GM12878 (cell line): ENCODE measurements at regions not wholly inside any gene's neighbourhood (a gene's known extent, or its start where the extent isn't known, plus 50 kb on each side); places are given as distances from the start of the nearest gene placed in this dataset.

Source experiments
- ATAC-seq: fragments of 200-7000 bp; cut with Tn5 transposase; 3 replicates; pipeline ENCODE4 v1.9.1; 2020; ENCODE audit warnings: mild to moderate bottlenecking, moderate library complexity
- BruUV-seq: library from RNA; stranded (reverse); fragments of 400-500 nt; replicated peaks from 2 replicates; lab custom pipeline; 2021; lab: Mats Ljungman, UMichigan
- CTCF ChIA-PET: fragments of 300-600 bp; sonication (Branson Sonifier 250); formaldehyde crosslinking; extraction: SDS; loops from one replicate; lab custom pipeline; 2021; ENCODE audit warnings: inconsistent platforms; lab: Yijun Ruan, JAX
- POLR2A ChIA-PET: fragments of 350-600 bp; formaldehyde crosslinking; extraction: SDS; loops from one replicate; lab custom pipeline; 2021; ENCODE audit warnings: inconsistent platforms; lab: Charles Lee
- RAD21 ChIA-PET: fragments of 300-600 bp; sonication (Branson Sonifier 250); formaldehyde crosslinking; loops from one replicate; lab custom pipeline; 2023; ENCODE audit warnings: antibody characterized with exemption; ENCODE audit not compliant: unreplicated experiment; lab: Charles Lee
- SMC1A ChIA-PET: fragments of 300-600 bp; sonication (Branson Sonifier 250); formaldehyde crosslinking; loops from one replicate; lab custom pipeline; 2023; ENCODE audit not compliant: unreplicated experiment, uncharacterized antibody; lab: Charles Lee
- DNase-seq: peaks from one replicate; pipeline ENCODE4 v3.0.0-alpha.2; 2011; ENCODE audit warnings: low read depth, low spot score
- FAIRE-seq: peaks from 3 replicates; lab custom pipeline; 2011; peaks lifted over from hg19 to GRCh38; lab: Jason Lieb, UNC
- H2AFZ ChIP-seq: 2 replicates; pipeline ENCODE4 v1.6.0; 2011; ENCODE audit warnings: low read depth, low read length, control low read depth; ENCODE audit not compliant: control insufficient read depth
- H3K27ac ChIP-seq: 2 replicates; pipeline ENCODE4 v1.5.1; 2011; ENCODE audit warnings: control low read depth; ENCODE audit not compliant: control insufficient read depth, insufficient read depth
- H3K27me3 ChIP-seq, 2 experiments: replicated peaks in 1 of 2; 2 replicates each; pipeline versions ENCODE4 v1.6.0 to v1.6.1; 2011; ENCODE audit warnings: low read length in 1 of 2; ENCODE audit not compliant: control insufficient read depth in 2 of 2, insufficient read depth in 2 of 2
- H3K36me3 ChIP-seq, 2 experiments: 2 replicates each; pipeline ENCODE4 v1.5.1; 2011; ENCODE audit warnings: low read length in 1 of 2; ENCODE audit not compliant: control insufficient read depth in 2 of 2, insufficient read depth in 2 of 2
- H3K4me1 ChIP-seq: 2 replicates; pipeline ENCODE4 v1.6.1; 2011; ENCODE audit warnings: mild to moderate bottlenecking, low read length, moderate library complexity, mixed read lengths; ENCODE audit not compliant: control insufficient read depth, insufficient read depth
- H3K4me2 ChIP-seq: 2 replicates; pipeline ENCODE4 v1.6.0; 2011; ENCODE audit warnings: control low read depth; ENCODE audit not compliant: control insufficient read depth, insufficient read depth
- H3K4me3 ChIP-seq: fragments of 200-600 bp; sonication (generic); 2 replicates; pipeline ENCODE4 v1.5.1; 2016
- H3K79me2 ChIP-seq: 2 replicates; pipeline ENCODE4 v1.6.0; 2011; ENCODE audit warnings: low read length; ENCODE audit not compliant: control insufficient read depth, insufficient read depth
- H3K9ac ChIP-seq: 2 replicates; pipeline ENCODE4 v1.8.0; 2011; ENCODE audit warnings: low read length, control low read depth, mixed read lengths; ENCODE audit not compliant: control insufficient read depth, insufficient read depth
- H3K9me3 ChIP-seq: replicated peaks from 3 replicates; pipeline ENCODE4 v1.5.1; 2011; ENCODE audit warnings: mild to moderate bottlenecking, low read length; ENCODE audit not compliant: control insufficient read depth, insufficient read depth
- H4K20me1 ChIP-seq: 2 replicates; pipeline ENCODE4 v1.6.0; 2011; ENCODE audit not compliant: control insufficient read depth, insufficient read depth
- CEBPZ ChIP-seq: fragments of 150-350 bp; IDR thresholded peaks from 2 replicates; pipeline ENCODE4 v1.6.1; 2016; ENCODE audit warnings: low read depth, low read length
- JUND ChIP-seq: IDR thresholded peaks from 2 replicates; pipeline ENCODE4 v1.6.1; 2012; ENCODE audit warnings: low read depth, mild to moderate bottlenecking, low read length, improper control_type of control experiment, moderate library complexity
- KDM1A ChIP-seq: fragments of 200-600 bp; sonication (generic); IDR thresholded peaks from 2 replicates; pipeline ENCODE4 v1.6.1; 2016; ENCODE audit warnings: borderline replicate concordance
- MXI1 ChIP-seq: fragments of 150-350 bp; IDR thresholded peaks from 2 replicates; pipeline ENCODE4 v1.6.1; 2011; ENCODE audit warnings: low read depth, mild to moderate bottlenecking, inconsistent platforms, low read length, improper control_type of control experiment
- RB1 ChIP-seq: fragments of 450-650 bp; formaldehyde crosslinking; IDR thresholded peaks from 2 replicates; pipeline ENCODE4 v1.6.1; 2017; ENCODE audit warnings: mild to moderate bottlenecking, borderline replicate concordance
- RELB ChIP-seq: fragments of 450-650 bp; IDR thresholded peaks from 2 replicates; pipeline ENCODE4 v1.6.1; 2017; ENCODE audit warnings: low read depth, mild to moderate bottlenecking, moderate library complexity
- RUNX3 ChIP-seq: IDR thresholded peaks from 2 replicates; pipeline ENCODE4 v1.6.1; 2012; ENCODE audit warnings: low read length, inconsistent platforms
- SREBF2 ChIP-seq: IDR thresholded peaks from 2 replicates; pipeline ENCODE4 v1.6.1; 2012; ENCODE audit warnings: mild to moderate bottlenecking, low read length
- STAT3 ChIP-seq: IDR thresholded peaks from 2 replicates; pipeline ENCODE4 v1.6.1; 2011; ENCODE audit warnings: low read depth, low read length, improper control_type of control experiment
- TCF7 ChIP-seq: IDR thresholded peaks from 2 replicates; pipeline ENCODE4 v1.6.1; 2014; ENCODE audit warnings: antibody characterized with exemption, borderline replicate concordance
- WRNIP1 ChIP-seq: IDR thresholded peaks from 2 replicates; pipeline ENCODE4 v1.6.1; 2011; ENCODE audit warnings: low read depth, low read length, improper control_type of control experiment, borderline replicate concordance
- YBX1 ChIP-seq: fragments of 450-650 bp; IDR thresholded peaks from 2 replicates; pipeline ENCODE4 v1.6.1; 2016; ENCODE audit warnings: antibody characterized with exemption
- WGBS: methylation state at CpG from one replicate; pipeline ENCODE4 v1.1.6; 2016; ENCODE audit warnings: low lambda C conversion rate; ENCODE audit not compliant: insufficient replicate concordance, insufficient coverage; ENCODE audit errors: missing lambda C conversion rate; 5-methylcytosine and 5-hydroxymethylcytosine counted together
- in situ Hi-C: fragments of 300-500 bp; cut with MboI; formaldehyde crosslinking; loops from 9 replicates; pipeline ENCODE4 v1.14.3; 2018; ENCODE audit warnings: mixed read lengths
- intact Hi-C: fragments of 100-400 bp; cut with micrococcal nuclease; formaldehyde crosslinking; loops from one replicate; pipeline ENCODE4 v1.14.2; 2022; ENCODE audit not compliant: unreplicated experiment
- TF ChIP-seq, protein P1 (sequence below): fragments of 450-650 bp; IDR thresholded peaks from 2 replicates; pipeline ENCODE4 v1.6.1; 2014; ENCODE audit warnings: mild to moderate bottlenecking
- TF ChIP-seq, protein P2 (sequence below): fragments of 450-650 bp; formaldehyde crosslinking; IDR thresholded peaks from 2 replicates; pipeline ENCODE4 v1.5.0; 2022; ENCODE audit warnings: mild to moderate bottlenecking, missing genetic modification characterization

- Histone ChIP-seq H3K27me3 (no peaks in the 10 kb centered on the region), H3K4me3 (no peak overlapping the region), H3K9ac (no peak overlapping the region), H2AFZ (no peak overlapping the region; the same call in 1 of the 2 replicates), H3K36me3 (no peaks in the 10 kb centered on the region), H3K9me3 (no peaks in the 10 kb centered on the region; the same call in 2 of the 3 replicates), H3K27ac (no peak overlapping the region), H4K20me1 (no peaks in the 10 kb centered on the region), H3K4me1 (peaks cover 15% of the 10 kb centered on the region), H3K4me2 (no peak overlapping the region), H3K79me2 (no peaks in the 10 kb centered on the region)
- WGBS = 97% methylated on average over 3 of the region's 3 CpGs
- ATAC-seq = no peak
- POLR2A ChIA-PET = interaction anchor here (0.9 kb wide), 1 partner anchor 12 kb away, joined by 4 read pairs; no protein-coding TSS in a partner anchor
- SMC1A ChIA-PET = interaction anchor here (0.7 to 1.1 kb wide), 4 partner anchors 11 to 208 kb away, joined by 3 to 4 read pairs (median 3); no protein-coding TSS in a partner anchor
- CTCF ChIA-PET = no interaction called here
- TF ChIP-seq RB1 (no peak), WRNIP1 (no peak), KDM1A (no peak), JUND (no peak), TCF7 (no peak), MXI1 (no peak), RELB (no peak), YBX1 (no peak), SREBF2 (no peak), STAT3 (no peak), CEBPZ (no peak), RUNX3 (no peak)
- TF ChIP-seq, protein P1, sequence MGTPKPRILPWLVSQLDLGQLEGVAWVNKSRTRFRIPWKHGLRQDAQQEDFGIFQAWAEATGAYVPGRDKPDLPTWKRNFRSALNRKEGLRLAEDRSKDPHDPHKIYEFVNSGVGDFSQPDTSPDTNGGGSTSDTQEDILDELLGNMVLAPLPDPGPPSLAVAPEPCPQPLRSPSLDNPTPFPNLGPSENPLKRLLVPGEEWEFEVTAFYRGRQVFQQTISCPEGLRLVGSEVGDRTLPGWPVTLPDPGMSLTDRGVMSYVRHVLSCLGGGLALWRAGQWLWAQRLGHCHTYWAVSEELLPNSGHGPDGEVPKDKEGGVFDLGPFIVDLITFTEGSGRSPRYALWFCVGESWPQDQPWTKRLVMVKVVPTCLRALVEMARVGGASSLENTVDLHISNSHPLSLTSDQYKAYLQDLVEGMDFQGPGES = no peak
- TF ChIP-seq, protein P2, sequence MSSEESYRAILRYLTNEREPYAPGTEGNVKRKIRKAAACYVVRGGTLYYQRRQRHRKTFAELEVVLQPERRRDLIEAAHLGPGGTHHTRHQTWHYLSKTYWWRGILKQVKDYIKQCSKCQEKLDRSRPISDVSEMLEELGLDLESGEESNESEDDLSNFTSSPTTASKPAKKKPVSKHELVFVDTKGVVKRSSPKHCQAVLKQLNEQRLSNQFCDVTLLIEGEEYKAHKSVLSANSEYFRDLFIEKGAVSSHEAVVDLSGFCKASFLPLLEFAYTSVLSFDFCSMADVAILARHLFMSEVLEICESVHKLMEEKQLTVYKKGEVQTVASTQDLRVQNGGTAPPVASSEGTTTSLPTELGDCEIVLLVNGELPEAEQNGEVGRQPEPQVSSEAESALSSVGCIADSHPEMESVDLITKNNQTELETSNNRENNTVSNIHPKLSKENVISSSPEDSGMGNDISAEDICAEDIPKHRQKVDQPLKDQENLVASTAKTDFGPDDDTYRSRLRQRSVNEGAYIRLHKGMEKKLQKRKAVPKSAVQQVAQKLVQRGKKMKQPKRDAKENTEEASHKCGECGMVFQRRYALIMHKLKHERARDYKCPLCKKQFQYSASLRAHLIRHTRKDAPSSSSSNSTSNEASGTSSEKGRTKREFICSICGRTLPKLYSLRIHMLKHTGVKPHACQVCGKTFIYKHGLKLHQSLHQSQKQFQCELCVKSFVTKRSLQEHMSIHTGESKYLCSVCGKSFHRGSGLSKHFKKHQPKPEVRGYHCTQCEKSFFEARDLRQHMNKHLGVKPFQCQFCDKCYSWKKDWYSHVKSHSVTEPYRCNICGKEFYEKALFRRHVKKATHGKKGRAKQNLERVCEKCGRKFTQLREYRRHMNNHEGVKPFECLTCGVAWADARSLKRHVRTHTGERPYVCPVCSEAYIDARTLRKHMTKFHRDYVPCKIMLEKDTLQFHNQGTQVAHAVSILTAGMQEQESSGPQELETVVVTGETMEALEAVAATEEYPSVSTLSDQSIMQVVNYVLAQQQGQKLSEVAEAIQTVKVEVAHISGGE (CRISPR knock-in tag) = no peak
- DNase-seq = no peak
- FAIRE-seq = no peak
- RAD21 ChIA-PET = interaction anchor here (0.7 to 1.1 kb wide), 2 partner anchors 71 to 76 kb away, joined by 3 read pairs; no protein-coding TSS in a partner anchor
- intact Hi-C loops = no loop called here
- no TSS peak for BruUV-seq
- in situ Hi-C loops = no loop called here
These were observed 203.7 kb upstream of the NUDT4 start for GRCh38 chr12:93174048-93174447.
